ENCODE measurements at regions not wholly inside any gene's neighbourhood (a gene's known extent, or its start where the extent isn't known, plus 50 kb on each side); places are given as distances from the start of the nearest gene placed in this dataset.

GRCh38 chr7:19488056-19488455 lies 220.8 kb downstream of the POLR1F start:
- no peak for DNase-seq
- Histone ChIP-seq H3K9ac (ENCODE audit: low read depth, low read length) (no peak overlapping the region), H3K79me2 (ENCODE audit: insufficient read depth, low read length) (no peaks in the 10 kb centered on the region), H3K27me3 (ENCODE audit: insufficient read depth, low read length, poor library complexity) (no peaks in the 10 kb centered on the region), H3K4me3 (ENCODE audit: low read depth in 1 of 2, low read length in 2 of 2) (no peak overlapping the region), H3K4me2 (ENCODE audit: insufficient read depth, low read length) (no peak overlapping the region), H4K20me1 (ENCODE audit: insufficient read depth, low read length) (no peaks in the 10 kb centered on the region), H3K4me1 (ENCODE audit: insufficient read depth, low read length) (no peaks in the 10 kb centered on the region), H2AFZ (ENCODE audit: low read depth, low read length) (no peak overlapping the region), H3K36me3 (ENCODE audit: insufficient read depth, low read length) (no peaks in the 10 kb centered on the region), H3K27ac (ENCODE audit: low read length) (no peak overlapping the region), H3K9me3 (ENCODE audit: insufficient read depth, low read length, severe bottlenecking) (peaks cover 10% of the 10 kb centered on the region)
- TF ChIP-seq, protein P1, sequence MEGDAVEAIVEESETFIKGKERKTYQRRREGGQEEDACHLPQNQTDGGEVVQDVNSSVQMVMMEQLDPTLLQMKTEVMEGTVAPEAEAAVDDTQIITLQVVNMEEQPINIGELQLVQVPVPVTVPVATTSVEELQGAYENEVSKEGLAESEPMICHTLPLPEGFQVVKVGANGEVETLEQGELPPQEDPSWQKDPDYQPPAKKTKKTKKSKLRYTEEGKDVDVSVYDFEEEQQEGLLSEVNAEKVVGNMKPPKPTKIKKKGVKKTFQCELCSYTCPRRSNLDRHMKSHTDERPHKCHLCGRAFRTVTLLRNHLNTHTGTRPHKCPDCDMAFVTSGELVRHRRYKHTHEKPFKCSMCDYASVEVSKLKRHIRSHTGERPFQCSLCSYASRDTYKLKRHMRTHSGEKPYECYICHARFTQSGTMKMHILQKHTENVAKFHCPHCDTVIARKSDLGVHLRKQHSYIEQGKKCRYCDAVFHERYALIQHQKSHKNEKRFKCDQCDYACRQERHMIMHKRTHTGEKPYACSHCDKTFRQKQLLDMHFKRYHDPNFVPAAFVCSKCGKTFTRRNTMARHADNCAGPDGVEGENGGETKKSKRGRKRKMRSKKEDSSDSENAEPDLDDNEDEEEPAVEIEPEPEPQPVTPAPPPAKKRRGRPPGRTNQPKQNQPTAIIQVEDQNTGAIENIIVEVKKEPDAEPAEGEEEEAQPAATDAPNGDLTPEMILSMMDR (IDR thresholded peaks at IDR 0.05; ENCODE audit: borderline replicate concordance, extremely low read depth, low read length, poor library complexity, severe bottlenecking) = no peak
- no peak for TF ChIP-seq EZH2 (IDR thresholded peaks at IDR 0.05; ENCODE audit: borderline replicate concordance, low read depth, low read length, severe bottlenecking)
- ATAC-seq (ENCODE audit: insufficient read depth, low read depth) = no peak

DNA sequence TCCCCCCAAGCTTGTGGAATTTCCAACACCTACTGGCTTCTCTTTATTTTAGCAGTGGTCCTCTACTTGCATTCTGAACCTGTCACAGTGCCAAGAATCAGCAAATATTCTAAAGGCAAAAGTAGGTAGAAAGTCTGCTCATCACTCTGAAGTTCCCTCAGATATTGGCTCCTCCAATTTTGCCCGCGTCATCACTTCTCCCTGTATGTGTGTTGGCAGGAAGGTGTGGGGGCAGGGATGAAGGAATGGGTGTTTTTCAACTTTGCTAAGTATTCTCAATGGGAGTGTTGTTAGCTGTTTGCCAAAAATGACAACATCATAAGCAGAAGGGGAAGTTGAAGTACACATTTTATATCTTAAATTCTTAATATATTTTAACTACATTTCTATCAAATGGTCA lies 226.2 kb downstream of the POLR1F start:
- Histone ChIP-seq H3K9me3 (ENCODE audit: insufficient read depth, low read length, severe bottlenecking) (peaks cover 8% of the 10 kb centered on the region), H3K79me2 (ENCODE audit: insufficient read depth, low read length) (no peaks in the 10 kb centered on the region), H3K27me3 (ENCODE audit: insufficient read depth, low read length, poor library complexity) (no peaks in the 10 kb centered on the region), H3K36me3 (ENCODE audit: insufficient read depth, low read length) (no peaks in the 10 kb centered on the region), H3K4me2 (ENCODE audit: insufficient read depth, low read length) (no peak overlapping the region), H4K20me1 (ENCODE audit: insufficient read depth, low read length) (no peaks in the 10 kb centered on the region), H3K4me3 (ENCODE audit: low read depth in 1 of 2, low read length in 2 of 2) (no peak overlapping the region), H3K4me1 (ENCODE audit: insufficient read depth, low read length) (no peaks in the 10 kb centered on the region), H2AFZ (ENCODE audit: low read depth, low read length) (no peak overlapping the region), H3K9ac (ENCODE audit: low read depth, low read length) (no peak overlapping the region), H3K27ac (ENCODE audit: low read length) (no peak overlapping the region)
- no peak for DNase-seq
- ATAC-seq (ENCODE audit: insufficient read depth, low read depth) = no peak
- TF ChIP-seq, protein P1 (IDR thresholded peaks at IDR 0.05; ENCODE audit: borderline replicate concordance, extremely low read depth, low read length, poor library complexity, severe bottlenecking) = no peak
- no peak for TF ChIP-seq EZH2 (IDR thresholded peaks at IDR 0.05; ENCODE audit: borderline replicate concordance, low read depth, low read length, severe bottlenecking)

GRCh38 chr7:19480383-19480782 lies 228.5 kb downstream of the POLR1F start:
- Histone ChIP-seq H3K27me3 (ENCODE audit: insufficient read depth, low read length, poor library complexity) (no peaks in the 10 kb centered on the region), H3K27ac (ENCODE audit: low read length) (no peak overlapping the region), H3K4me3 (ENCODE audit: low read depth in 1 of 2, low read length in 2 of 2) (no peak overlapping the region), H3K4me2 (ENCODE audit: insufficient read depth, low read length) (no peak overlapping the region), H2AFZ (ENCODE audit: low read depth, low read length) (no peak overlapping the region), H3K79me2 (ENCODE audit: insufficient read depth, low read length) (no peaks in the 10 kb centered on the region), H3K36me3 (ENCODE audit: insufficient read depth, low read length) (no peaks in the 10 kb centered on the region), H3K9me3 (ENCODE audit: insufficient read depth, low read length, severe bottlenecking) (peaks cover 8% of the 10 kb centered on the region), H3K4me1 (ENCODE audit: insufficient read depth, low read length) (no peaks in the 10 kb centered on the region), H4K20me1 (ENCODE audit: insufficient read depth, low read length) (no peaks in the 10 kb centered on the region), H3K9ac (ENCODE audit: low read depth, low read length) (no peak overlapping the region)
- TF ChIP-seq, protein P1 (IDR thresholded peaks at IDR 0.05; ENCODE audit: borderline replicate concordance, extremely low read depth, low read length, poor library complexity, severe bottlenecking) = no peak
- TF ChIP-seq EZH2 (IDR thresholded peaks at IDR 0.05; ENCODE audit: borderline replicate concordance, low read depth, low read length, severe bottlenecking) = no peak
- ATAC-seq (ENCODE audit: insufficient read depth, low read depth) (no peak), DNase-seq (no peak)

GRCh38 chr7:19470031-19470430 lies 238.8 kb downstream of the POLR1F start:
- no peak overlapping the region for H3K9ac ChIP-seq (ENCODE audit: low read depth, low read length)
- no peaks in the 10 kb centered on the region for H4K20me1 ChIP-seq (ENCODE audit: insufficient read depth, low read length)
- no peak overlapping the region for H3K4me2 ChIP-seq (ENCODE audit: insufficient read depth, low read length)
- no peak for ATAC-seq (ENCODE audit: insufficient read depth, low read depth)
- no peaks in the 10 kb centered on the region for H3K36me3 ChIP-seq (ENCODE audit: insufficient read depth, low read length)
- no peaks in the 10 kb centered on the region for H3K79me2 ChIP-seq (ENCODE audit: insufficient read depth, low read length)
- TF ChIP-seq EZH2 (IDR thresholded peaks at IDR 0.05; ENCODE audit: borderline replicate concordance, low read depth, low read length, severe bottlenecking) = no peak
- TF ChIP-seq, protein P1 (IDR thresholded peaks at IDR 0.05; ENCODE audit: borderline replicate concordance, extremely low read depth, low read length, poor library complexity, severe bottlenecking) = no peak
- no peak overlapping the region for H2AFZ ChIP-seq (ENCODE audit: low read depth, low read length)
- no peaks in the 10 kb centered on the region for H3K27me3 ChIP-seq (ENCODE audit: insufficient read depth, low read length, poor library complexity)
- no peaks in the 10 kb centered on the region for H3K4me1 ChIP-seq (ENCODE audit: insufficient read depth, low read length)
- DNase-seq = no peak
- no peaks in the 10 kb centered on the region for H3K9me3 ChIP-seq (ENCODE audit: insufficient read depth, low read length, severe bottlenecking)
- no peak overlapping the region for H3K4me3 ChIP-seq (ENCODE audit: low read depth in 1 of 2, low read length in 2 of 2)
- H3K27ac ChIP-seq (ENCODE audit: low read length) = no peak overlapping the region
